ENCODE measurements at regions not wholly inside any gene's neighbourhood (a gene's known extent, or its start where the extent isn't known, plus 50 kb on each side); places are given as distances from the start of the nearest gene placed in this dataset.
A peak's percentile ranks its signal among the peaks of the same experiment; 100 is the strongest.

DNA sequence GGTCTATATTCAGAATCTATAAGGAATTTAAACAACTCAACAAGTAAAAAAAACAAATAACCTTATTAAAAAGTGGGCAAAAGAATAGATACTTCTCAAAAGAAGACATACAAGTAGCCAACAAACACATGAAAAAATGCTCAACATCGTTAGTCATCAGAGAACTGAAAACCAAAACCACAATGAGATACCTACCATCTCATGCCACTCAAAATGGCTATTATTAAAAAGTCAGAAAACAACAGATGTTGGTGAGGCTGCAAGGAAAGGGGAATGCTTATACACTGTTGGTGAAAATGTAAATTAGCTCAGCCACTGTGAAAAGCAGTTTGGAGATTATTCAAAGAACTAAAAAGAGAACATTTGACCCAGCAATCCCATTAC lies 201.6 kb downstream of the QDPR start:
- TF ChIP-seq, protein P1, sequence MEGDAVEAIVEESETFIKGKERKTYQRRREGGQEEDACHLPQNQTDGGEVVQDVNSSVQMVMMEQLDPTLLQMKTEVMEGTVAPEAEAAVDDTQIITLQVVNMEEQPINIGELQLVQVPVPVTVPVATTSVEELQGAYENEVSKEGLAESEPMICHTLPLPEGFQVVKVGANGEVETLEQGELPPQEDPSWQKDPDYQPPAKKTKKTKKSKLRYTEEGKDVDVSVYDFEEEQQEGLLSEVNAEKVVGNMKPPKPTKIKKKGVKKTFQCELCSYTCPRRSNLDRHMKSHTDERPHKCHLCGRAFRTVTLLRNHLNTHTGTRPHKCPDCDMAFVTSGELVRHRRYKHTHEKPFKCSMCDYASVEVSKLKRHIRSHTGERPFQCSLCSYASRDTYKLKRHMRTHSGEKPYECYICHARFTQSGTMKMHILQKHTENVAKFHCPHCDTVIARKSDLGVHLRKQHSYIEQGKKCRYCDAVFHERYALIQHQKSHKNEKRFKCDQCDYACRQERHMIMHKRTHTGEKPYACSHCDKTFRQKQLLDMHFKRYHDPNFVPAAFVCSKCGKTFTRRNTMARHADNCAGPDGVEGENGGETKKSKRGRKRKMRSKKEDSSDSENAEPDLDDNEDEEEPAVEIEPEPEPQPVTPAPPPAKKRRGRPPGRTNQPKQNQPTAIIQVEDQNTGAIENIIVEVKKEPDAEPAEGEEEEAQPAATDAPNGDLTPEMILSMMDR (IDR thresholded peaks at IDR 0.05; ENCODE audit: insufficient read depth, low read length) = no peak
- peak; percentile 33 for DNase-seq (ENCODE audit: low read depth)
- no peak overlapping the region for H3K4me3 ChIP-seq (ENCODE audit: low read depth, low read length)

- DNase-seq (ENCODE audit: low read depth) = peak; percentile 25
- H3K4me3 ChIP-seq (ENCODE audit: low read depth, low read length) = no peak overlapping the region
- TF ChIP-seq, protein P1 (IDR thresholded peaks at IDR 0.05; ENCODE audit: insufficient read depth, low read length) = no peak
Observed at GRCh38 chr4:17309567-17310268, 202.2 kb downstream of the QDPR start.

GRCh38 chr4:17301869-17302268 lies 210.0 kb downstream of the QDPR start:
- no peak overlapping the region for H3K4me3 ChIP-seq (ENCODE audit: low read depth, low read length)
- no peak for DNase-seq (ENCODE audit: low read depth)
- TF ChIP-seq, protein P1 (IDR thresholded peaks at IDR 0.05; ENCODE audit: insufficient read depth, low read length) = no peak

- TF ChIP-seq, protein P1 (IDR thresholded peaks at IDR 0.05; ENCODE audit: insufficient read depth, low read length) = no peak
- H3K4me3 ChIP-seq (ENCODE audit: low read depth, low read length) = no peak overlapping the region
- DNase-seq (ENCODE audit: low read depth) = no peak
Observed at GRCh38 chr4:17301266-17301665, 210.6 kb downstream of the QDPR start.

GRCh38 chr4:17296921-17297890 lies 214.7 kb downstream of the QDPR start:
- H3K4me3 ChIP-seq (ENCODE audit: low read depth, low read length) = no peak overlapping the region
- DNase-seq (ENCODE audit: low read depth) = no peak
- TF ChIP-seq, protein P1 (IDR thresholded peaks at IDR 0.05; ENCODE audit: insufficient read depth, low read length) = no peak

- H3K4me3 ChIP-seq (ENCODE audit: low read depth, low read length) = no peak overlapping the region
- no peak for DNase-seq (ENCODE audit: low read depth)
- TF ChIP-seq, protein P1 (IDR thresholded peaks at IDR 0.05; ENCODE audit: insufficient read depth, low read length) = no peak
Observed at GRCh38 chr4:17293901-17294300, 218.0 kb downstream of the QDPR start.
